GM12872 (cell line): ENCODE measurements at regions not wholly inside any gene's neighbourhood (a gene's known extent, or its start where the extent isn't known, plus 50 kb on each side); places are given as distances from the start of the nearest gene placed in this dataset.

Experiments
- TF ChIP-seq, protein P1 (sequence below): IDR thresholded peaks from 3 replicates; pipeline ENCODE4 v1.5.1; 2011; ENCODE audit warnings: low read depth, mild to moderate bottlenecking, low read length, moderate library complexity; ENCODE audit not compliant: insufficient read depth

- TF ChIP-seq, protein P1, sequence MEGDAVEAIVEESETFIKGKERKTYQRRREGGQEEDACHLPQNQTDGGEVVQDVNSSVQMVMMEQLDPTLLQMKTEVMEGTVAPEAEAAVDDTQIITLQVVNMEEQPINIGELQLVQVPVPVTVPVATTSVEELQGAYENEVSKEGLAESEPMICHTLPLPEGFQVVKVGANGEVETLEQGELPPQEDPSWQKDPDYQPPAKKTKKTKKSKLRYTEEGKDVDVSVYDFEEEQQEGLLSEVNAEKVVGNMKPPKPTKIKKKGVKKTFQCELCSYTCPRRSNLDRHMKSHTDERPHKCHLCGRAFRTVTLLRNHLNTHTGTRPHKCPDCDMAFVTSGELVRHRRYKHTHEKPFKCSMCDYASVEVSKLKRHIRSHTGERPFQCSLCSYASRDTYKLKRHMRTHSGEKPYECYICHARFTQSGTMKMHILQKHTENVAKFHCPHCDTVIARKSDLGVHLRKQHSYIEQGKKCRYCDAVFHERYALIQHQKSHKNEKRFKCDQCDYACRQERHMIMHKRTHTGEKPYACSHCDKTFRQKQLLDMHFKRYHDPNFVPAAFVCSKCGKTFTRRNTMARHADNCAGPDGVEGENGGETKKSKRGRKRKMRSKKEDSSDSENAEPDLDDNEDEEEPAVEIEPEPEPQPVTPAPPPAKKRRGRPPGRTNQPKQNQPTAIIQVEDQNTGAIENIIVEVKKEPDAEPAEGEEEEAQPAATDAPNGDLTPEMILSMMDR: no peak
Measured at GRCh38 chr12:112615196-112615595, 176.4 kb upstream of the RPH3A start.

- TF ChIP-seq, protein P1: no peak
Measured at GRCh38 chr12:112616469-112617152, 174.9 kb upstream of the RPH3A start.

- TF ChIP-seq, protein P1: no peak
Measured at GRCh38 chr12:112617153-112617505, 174.4 kb upstream of the RPH3A start.

DNA sequence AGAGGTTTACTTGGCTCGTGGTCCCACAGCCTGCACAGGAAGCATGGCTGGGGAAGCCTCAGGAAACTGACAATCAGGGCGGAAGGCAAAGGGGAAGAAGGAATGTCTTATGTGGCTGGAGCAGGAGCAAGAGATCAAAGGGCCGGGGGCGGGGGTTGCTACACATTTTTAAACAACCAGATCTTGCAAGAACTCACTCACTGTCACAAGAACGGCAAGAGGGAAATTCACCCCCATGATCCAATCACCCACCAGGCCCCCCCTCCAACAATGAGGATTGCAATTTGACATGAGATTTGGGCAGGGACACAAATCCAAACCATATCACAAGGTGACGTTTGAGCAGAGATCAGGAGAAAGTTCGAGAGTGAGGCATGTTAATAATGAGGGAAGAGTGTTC is 163.7 kb upstream of the RPH3A start:
- TF ChIP-seq, protein P1: no peak

GRCh38 chr12:112635036-112635435 is 156.5 kb upstream of the RPH3A start:
- TF ChIP-seq, protein P1: no peak

GRCh38 chr12:112638420-112638819 is 153.1 kb upstream of the RPH3A start:
- TF ChIP-seq, protein P1: no peak

GRCh38 chr12:112645586-112645985 is 146.0 kb upstream of the RPH3A start:
- TF ChIP-seq, protein P1: no peak
